GM21825 (cell line): ENCODE measurements at regions not wholly inside any gene's neighbourhood (a gene's known extent, or its start where the extent isn't known, plus 50 kb on each side); places are given as distances from the start of the nearest gene placed in this dataset.
"Not testable (repeated sequence)": the region's sequence is repeated elsewhere in the genome, so short reads cannot be mapped to it uniquely, and the experiment has no call there.

Experiments
- ATAC-seq: cut with Tn5 transposase; IDR thresholded peaks from one replicate; pipeline ENCODE4 v1.9.1; 2021; ENCODE audit warnings: mild to moderate bottlenecking, moderate library complexity; ENCODE audit not compliant: unreplicated experiment

DNA sequence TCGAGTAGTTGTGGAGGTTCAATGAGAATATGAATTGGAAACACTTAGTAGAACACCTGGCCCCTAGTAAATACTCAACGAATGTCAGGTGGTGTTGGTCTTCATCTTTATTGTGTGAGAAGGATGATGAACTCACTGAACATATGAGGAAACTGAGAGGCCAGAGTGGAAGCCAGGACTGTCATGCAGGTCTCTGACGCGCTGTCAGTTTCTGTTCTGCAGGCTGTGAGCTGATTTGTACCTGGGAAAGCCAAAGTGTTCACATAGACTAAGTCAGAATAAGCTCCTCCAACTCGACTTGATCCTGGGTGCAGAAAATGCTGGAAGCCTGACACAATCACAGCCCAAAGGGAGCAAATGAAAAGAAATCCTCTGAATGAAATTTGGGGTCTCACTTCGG is 222.2 kb downstream of the LY86 start:
- ATAC-seq: peak; percentile 54

DNA sequence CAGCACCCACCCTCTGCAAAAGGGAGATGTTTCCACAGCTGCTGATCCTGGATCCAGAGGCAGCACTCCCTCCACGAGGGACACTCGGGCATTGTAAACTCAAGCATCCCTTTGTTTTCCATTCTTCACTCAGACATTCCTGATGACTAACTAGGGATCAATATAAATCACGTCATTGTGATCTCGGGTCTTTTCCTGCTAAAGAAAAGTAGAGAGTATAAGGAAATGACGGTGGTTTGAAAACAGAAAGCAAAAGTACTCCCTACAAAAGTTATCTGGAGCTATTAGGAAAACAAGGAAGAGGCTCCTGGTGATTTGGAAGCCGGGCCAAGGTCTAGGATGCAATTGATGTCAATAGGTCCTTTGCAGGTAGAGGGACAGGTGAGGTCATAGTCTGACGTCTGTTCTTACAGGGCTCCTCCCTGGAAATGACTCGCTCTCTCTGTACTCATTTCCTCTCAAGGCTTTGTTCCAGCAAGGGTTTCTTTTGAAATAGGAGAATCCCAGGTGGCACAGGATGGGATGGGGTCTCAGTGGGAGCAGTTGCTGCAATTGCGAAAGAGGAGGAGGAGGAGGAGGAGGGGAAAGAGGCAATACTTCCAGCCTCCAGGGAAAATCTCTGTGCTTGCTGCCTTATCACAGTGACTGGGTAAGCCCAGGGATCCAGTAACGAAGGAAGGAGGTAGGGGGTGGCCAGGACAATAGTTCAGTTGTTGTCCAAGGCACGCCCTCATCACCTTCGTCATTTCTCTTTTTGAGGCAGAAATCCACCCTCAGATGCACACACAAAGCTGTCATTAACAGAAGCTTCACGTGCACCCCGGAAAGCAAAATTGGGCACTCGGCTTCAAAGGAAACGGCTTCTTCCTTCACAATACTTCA is 222.8 kb downstream of the LY86 start:
- ATAC-seq: no peak

DNA sequence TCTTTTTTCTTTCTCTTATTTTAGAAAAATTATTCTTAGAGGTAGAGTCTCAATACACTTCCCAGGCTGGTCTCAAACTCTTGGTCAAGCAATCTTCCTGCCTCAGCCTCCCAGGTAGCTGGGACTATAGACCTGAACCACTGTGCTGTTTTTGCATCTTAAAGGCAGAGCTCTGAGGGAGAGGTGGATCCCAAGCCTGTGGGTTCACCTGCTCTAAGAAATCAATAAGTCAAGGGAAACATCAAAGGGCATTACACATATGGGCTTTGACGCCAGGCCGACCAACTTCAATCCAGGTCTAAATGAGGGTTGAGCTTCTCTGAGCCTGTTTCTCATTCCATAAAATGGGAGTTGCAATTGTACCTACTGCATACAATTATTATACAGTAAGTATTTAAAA is 223.9 kb downstream of the LY86 start:
- ATAC-seq: no peak

- ATAC-seq: no peak
Measured at GRCh38 chr6:6815732-6816131, 227.2 kb downstream of the LY86 start.

GRCh38 chr6:6816716-6817115 is 228.2 kb downstream of the LY86 start:
- ATAC-seq: no peak

DNA sequence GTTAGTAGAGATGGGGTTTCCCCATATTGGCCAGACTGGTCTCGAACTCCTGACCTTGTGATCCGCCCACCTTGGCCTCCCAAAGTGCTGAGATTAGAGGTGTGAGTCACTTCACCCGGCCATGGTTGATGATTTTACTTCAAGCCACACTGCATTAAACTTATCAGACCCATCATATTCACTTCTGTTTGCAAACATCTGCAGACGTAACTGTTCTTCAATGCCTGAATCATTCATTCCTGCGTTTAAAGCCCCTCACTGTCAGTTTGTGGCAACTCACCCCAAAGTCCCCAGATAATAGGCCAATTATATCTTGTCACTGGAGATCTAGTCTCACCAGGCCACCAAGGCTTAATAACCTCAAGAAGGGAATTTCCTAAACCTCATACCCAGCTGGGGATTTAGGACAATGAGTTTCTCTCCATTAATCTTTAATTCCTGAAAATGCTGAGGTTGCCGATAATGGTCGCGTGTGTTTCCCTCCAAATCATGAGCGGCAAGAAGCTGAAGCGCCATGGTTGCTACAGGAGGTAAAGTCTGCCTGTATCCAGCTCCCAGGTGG is 229.6 kb downstream of the LY86 start:
- no peak for ATAC-seq

- ATAC-seq: no peak
Measured at GRCh38 chr6:6820641-6821238, 232.2 kb downstream of the LY86 start.

DNA sequence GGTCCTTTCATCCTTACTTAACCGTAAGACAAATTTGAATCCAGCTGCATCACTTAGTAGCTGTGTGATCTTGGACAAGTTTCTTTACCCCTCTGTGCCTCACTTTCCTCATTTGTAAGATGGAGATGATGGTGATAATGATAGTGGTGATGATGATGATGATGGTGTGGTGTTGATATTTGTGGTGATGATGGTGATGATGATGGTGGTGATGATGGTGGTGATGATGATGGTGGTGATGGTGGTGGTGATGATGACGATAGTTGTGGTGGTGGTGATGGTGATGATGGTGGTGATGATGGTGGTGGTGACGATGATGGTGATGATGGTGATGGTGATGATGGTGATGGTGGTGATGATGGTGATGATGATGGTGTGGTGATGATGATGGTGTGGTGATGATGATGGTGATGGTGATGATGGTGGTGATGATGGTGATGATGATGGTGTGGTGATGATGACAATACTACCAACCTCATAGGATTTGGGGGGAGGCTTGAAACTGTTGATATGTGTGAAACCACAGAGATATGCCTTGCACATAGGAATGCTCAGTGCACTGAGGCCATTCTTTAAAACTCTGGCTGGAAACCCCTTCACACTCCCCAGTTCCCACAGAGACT is 233.2 kb downstream of the LY86 start:
- no peak for ATAC-seq

- ATAC-seq: no peak
Measured at GRCh38 chr6:6823030-6823429, 234.5 kb downstream of the LY86 start.

DNA sequence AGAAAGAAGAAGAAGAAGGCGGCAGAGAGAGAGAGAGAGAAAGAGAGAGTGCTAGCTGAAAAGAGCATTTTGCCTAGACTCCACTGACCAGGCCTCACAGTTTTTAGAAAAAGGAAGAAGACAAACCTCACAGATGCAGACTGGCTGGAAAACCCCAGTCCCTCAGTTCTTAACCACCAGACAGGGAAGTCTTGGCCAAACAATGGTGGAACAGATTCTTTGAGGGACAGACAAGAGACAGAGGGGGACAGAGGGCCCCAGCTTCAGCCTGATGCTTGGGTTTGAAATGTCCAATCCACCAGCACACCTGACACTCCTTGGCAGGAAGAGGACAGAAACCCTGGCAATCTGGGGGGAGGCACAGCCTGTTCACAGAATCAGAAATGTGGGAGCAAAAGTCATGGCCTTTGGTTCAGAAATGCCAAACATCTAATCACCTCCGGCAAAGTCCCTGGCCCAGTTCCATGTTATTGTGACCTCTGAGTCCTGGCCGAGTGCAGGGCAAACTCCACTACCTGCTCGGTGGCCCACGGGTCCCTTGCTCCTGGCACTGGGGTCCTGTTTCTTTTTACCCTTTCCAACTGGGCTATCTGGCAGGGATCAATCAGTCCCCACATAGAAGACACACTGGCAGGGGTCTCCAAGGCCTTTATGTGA is 235.2 kb downstream of the LY86 start:
- no peak for ATAC-seq

GRCh38 chr6:6824381-6824780 is 235.9 kb downstream of the LY86 start:
- ATAC-seq: no peak

- ATAC-seq: no peak
Measured at GRCh38 chr6:6825193-6825784, 236.8 kb downstream of the LY86 start.

- ATAC-seq: peak; percentile 84
Measured at GRCh38 chr6:6826095-6826901, 237.8 kb downstream of the LY86 start.

DNA sequence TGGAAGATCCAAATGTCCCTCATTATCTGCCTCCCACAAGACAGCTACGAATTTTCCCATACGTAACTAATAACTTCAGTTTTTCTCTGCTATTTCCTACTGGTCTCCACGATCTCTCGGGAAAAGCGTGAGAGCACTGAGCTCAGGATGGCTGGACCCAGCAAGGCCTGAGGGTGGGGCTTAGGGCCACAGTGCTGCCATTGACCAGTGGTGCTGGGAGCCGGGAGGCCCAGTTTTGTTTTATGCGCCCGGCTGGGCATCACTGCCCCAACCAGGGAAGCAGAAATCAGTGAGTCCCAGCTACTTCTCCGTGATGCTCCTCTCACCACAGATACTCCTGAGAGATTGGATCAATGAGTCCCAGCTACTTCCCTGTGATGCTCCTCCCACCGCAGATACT is 238.4 kb downstream of the LY86 start:
- ATAC-seq: no peak

DNA sequence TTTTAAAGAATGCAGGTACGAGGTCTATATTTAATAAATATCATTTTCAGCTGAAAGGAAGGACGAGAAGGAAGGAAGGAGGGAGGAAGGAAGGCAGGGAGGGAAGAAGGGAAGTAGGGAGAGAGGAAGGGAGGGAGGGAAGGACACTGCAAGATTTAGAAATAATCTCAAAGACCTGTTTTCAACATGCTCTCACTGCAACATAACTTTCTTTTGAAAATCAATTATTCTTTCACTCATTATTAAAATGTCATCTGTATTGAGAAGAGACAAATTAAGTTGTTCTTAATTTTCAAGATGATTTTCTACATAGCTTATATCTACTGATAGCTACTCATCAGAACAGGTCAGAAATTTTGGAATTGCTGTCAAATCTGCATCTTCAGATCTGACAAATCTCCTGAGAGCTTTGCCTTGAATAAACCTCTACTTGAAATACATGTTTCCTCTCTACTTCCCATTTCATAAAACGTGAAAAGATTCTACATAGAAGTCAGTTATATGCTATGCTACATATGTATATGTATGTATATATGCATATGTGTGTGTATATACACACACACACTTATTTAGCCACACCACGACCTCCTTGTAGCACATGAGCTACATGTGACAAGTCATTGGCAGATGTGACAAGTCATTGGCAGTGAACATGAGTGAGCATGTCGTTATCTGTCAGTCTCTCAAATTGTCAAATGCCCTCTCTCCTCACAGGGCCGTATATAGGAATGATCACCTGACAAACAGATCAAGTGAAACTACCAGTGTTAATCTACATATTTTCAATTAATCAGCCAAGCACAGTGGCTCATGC is 241.6 kb downstream of the LY86 start:
- no peak for ATAC-seq

- ATAC-seq: not testable (repeated sequence)
Measured at GRCh38 chr6:6830686-6831063, 242.2 kb downstream of the LY86 start.

DNA sequence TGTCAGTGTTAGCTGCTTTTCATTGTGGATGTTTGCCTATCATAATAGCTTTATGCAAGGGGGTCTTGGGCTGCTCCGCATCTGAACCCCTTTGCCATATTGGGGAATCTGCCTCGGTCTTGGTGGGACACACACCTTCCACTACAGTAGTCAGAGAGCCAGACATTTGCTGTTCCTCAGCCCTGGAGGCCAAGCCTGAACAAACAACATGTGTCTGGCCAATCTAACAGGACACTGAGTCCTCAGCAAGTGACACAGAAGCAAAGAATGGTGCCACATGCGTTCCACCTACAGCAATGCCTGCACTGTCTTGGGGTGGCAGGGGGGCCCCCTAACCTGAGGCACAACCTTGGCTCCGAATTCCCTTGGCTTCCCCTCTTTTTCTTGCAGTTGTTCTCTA is 243.9 kb downstream of the LY86 start:
- no peak for ATAC-seq

- ATAC-seq: no peak
Measured at GRCh38 chr6:6834356-6835222, 246.1 kb downstream of the LY86 start.

- ATAC-seq: no peak
Measured at GRCh38 chr6:6835223-6835503, 246.6 kb downstream of the LY86 start.
